Endothelial cell of umbilical vein (primary cell): ENCODE measurements at regions not wholly inside any gene's neighbourhood (a gene's known extent, or its start where the extent isn't known, plus 50 kb on each side); places are given as distances from the start of the nearest gene placed in this dataset.

ENCODE experiments used
- BruUV-seq: library from RNA; stranded (reverse); fragments of 400-500 nt; replicated peaks from 2 replicates; lab custom pipeline; 2021; lab: Mats Ljungman, UMichigan
- CTCF ChIA-PET: fragments of 300-600, 350-600 bp; sonication (Branson Sonifier 250); formaldehyde crosslinking; loops from one replicate; lab custom pipeline; 2021; ENCODE audit warnings: antibody characterized with exemption, inconsistent platforms; lab: Charles Lee
- POLR2A ChIA-PET: fragments of 300-600, 350-600 bp; sonication (Branson Sonifier 250); formaldehyde crosslinking; loops from one replicate; lab custom pipeline; 2021; ENCODE audit warnings: antibody characterized with exemption, inconsistent platforms; lab: Charles Lee
- DNase-seq: peaks from one replicate; pipeline ENCODE4 v3.0.0-alpha.2; 2011; ENCODE audit warnings: low read depth, low spot score
- FAIRE-seq: peaks from 2 replicates; lab custom pipeline; 2011; peaks lifted over from hg19 to GRCh38; lab: Jason Lieb, UNC
- H2AFZ ChIP-seq: 2 replicates; pipeline ENCODE4 v1.6.0; 2012; ENCODE audit warnings: low read depth, low read length, control low read depth, inconsistent platforms
- H3K27ac ChIP-seq: 2 replicates; pipeline ENCODE4 v1.5.1; 2011; ENCODE audit warnings: low read depth, mild to moderate bottlenecking, control low read depth, low read length, moderate library complexity; ENCODE audit not compliant: insufficient read depth
- H3K27me3 ChIP-seq, 2 experiments: 2 replicates each; pipeline versions ENCODE4 v1.6.0 to v1.6.1; 2011; ENCODE audit warnings: low read length in 2 of 2, mixed read lengths in 1 of 2; ENCODE audit not compliant: control insufficient read depth in 2 of 2, insufficient read depth in 2 of 2
- H3K36me3 ChIP-seq, 2 experiments: 2 replicates in 1 of 2; 3 replicates in 1 of 2; pipeline ENCODE4 v1.5.1; 2011; ENCODE audit warnings: low read length in 2 of 2, mild to moderate bottlenecking in 1 of 2, moderate library complexity in 1 of 2; ENCODE audit not compliant: control insufficient read depth in 2 of 2, insufficient read depth in 2 of 2; ENCODE audit errors: extremely low read depth in 1 of 2
- H3K4me1 ChIP-seq: 3 replicates; pipeline ENCODE4 v1.5.1; 2011; ENCODE audit warnings: mild to moderate bottlenecking, low read length; ENCODE audit not compliant: control insufficient read depth, insufficient read depth; ENCODE audit errors: extremely low read depth
- H3K4me2 ChIP-seq: 2 replicates; pipeline ENCODE4 v1.6.1; 2011; ENCODE audit warnings: low read length, control low read depth, mixed read lengths; ENCODE audit not compliant: insufficient read depth
- H3K4me3 ChIP-seq, 3 experiments: fragments of 200-600 bp in 1 of 3; sonication (generic), shearing (Covaris generic) in 1 of 3; replicated peaks in 1 of 3; 2 replicates each; pipeline ENCODE4 v1.5.1; 2011 to 2016; ENCODE audit warnings: control low read depth in 3 of 3, low read length in 3 of 3, mild to moderate bottlenecking in 2 of 3, inconsistent platforms in 1 of 3, low read depth in 1 of 3, moderate library complexity in 1 of 3; ENCODE audit not compliant: insufficient read depth in 1 of 3
- H3K79me2 ChIP-seq: 2 replicates; pipeline ENCODE4 v1.6.0; 2012; ENCODE audit warnings: low read length, inconsistent platforms; ENCODE audit not compliant: control insufficient read depth, insufficient read depth
- H3K9ac ChIP-seq: replicated peaks from 2 replicates; pipeline ENCODE3; 2011; ENCODE audit warnings: low read length, control low read depth; ENCODE audit not compliant: insufficient read depth; ENCODE audit errors: extremely low read depth
- H3K9me1 ChIP-seq: replicated peaks from 3 replicates; pipeline ENCODE4 v1.6.0; 2011; ENCODE audit warnings: mild to moderate bottlenecking, low read length; ENCODE audit not compliant: control insufficient read depth, insufficient read depth; ENCODE audit errors: extremely low read depth
- H3K9me3 ChIP-seq: replicated peaks from 2 replicates; pipeline ENCODE4 v1.5.1; 2012; ENCODE audit warnings: low read length, inconsistent platforms; ENCODE audit not compliant: control insufficient read depth, insufficient read depth
- H4K20me1 ChIP-seq: replicated peaks from 2 replicates; pipeline ENCODE3; 2011; ENCODE audit warnings: mild to moderate bottlenecking, low read length; ENCODE audit not compliant: control insufficient read depth, insufficient read depth; ENCODE audit errors: extremely low read depth
- CTCF ChIP-seq, 2 donors: IDR thresholded peaks; 1 replicate in 1 of 2; 2 replicates in 1 of 2; pipeline ENCODE4 v1.5.1; 2011; ENCODE audit warnings: low read length in 2 of 2, mild to moderate bottlenecking in 2 of 2, moderate library complexity in 2 of 2, control low read depth in 1 of 2, inconsistent platforms in 1 of 2, low read depth in 1 of 2; ENCODE audit not compliant: insufficient read depth in 1 of 2; ENCODE audit errors: extremely low read depth in 1 of 2
- EZH2 ChIP-seq: IDR thresholded peaks from 2 replicates; pipeline ENCODE4 v1.6.1; 2012; ENCODE audit warnings: borderline replicate concordance, low read depth, mild to moderate bottlenecking, moderate library complexity, low read length, inconsistent platforms; ENCODE audit not compliant: severe bottlenecking
- FOS ChIP-seq: IDR thresholded peaks from 2 replicates; pipeline ENCODE4 v1.6.1; 2011; ENCODE audit warnings: mild to moderate bottlenecking, low read length, moderate library complexity, borderline replicate concordance; ENCODE audit not compliant: insufficient read depth
- GATA2 ChIP-seq: IDR thresholded peaks from 2 replicates; pipeline ENCODE4 v1.7.0; 2011; ENCODE audit warnings: low read depth, mild to moderate bottlenecking, moderate library complexity, mixed read lengths, low read length; ENCODE audit not compliant: insufficient read length, insufficient read depth
- JUN ChIP-seq: IDR thresholded peaks from 2 replicates; pipeline ENCODE4 v1.6.1; 2011; ENCODE audit warnings: borderline replicate concordance, low read depth; ENCODE audit not compliant: insufficient read length, insufficient read depth
- MAX ChIP-seq: IDR thresholded peaks from 2 replicates; pipeline ENCODE4 v1.6.1; 2011; ENCODE audit not compliant: insufficient read depth, insufficient read length
- MYC ChIP-seq: IDR thresholded peaks from one replicate; pipeline ENCODE4 v1.6.1; 2011; ENCODE audit warnings: mild to moderate bottlenecking, low read depth, low read length
- POLR2A ChIP-seq: IDR thresholded peaks from 2 replicates; pipeline ENCODE4 v1.6.1; 2012; ENCODE audit warnings: low read depth, mild to moderate bottlenecking, control low read depth, low read length
- POLR2AphosphoS5 ChIP-seq: IDR thresholded peaks from 2 replicates; pipeline ENCODE4 v1.6.1; 2012; ENCODE audit warnings: low read depth, mild to moderate bottlenecking, control low read depth, low read length, moderate library complexity; ENCODE audit not compliant: insufficient read depth
- dilution Hi-C: fragments of 300-500 bp; cut with MboI; formaldehyde crosslinking; loops from one replicate; pipeline ENCODE4 v1.15.0; 2019; ENCODE audit warnings: low sequenced_read_pairs; ENCODE audit not compliant: extremely low pct_ligation_motif_present
- intact Hi-C: fragments of 100-400 bp; cut with micrococcal nuclease; formaldehyde crosslinking; loops from one replicate; pipeline ENCODE4 v1.10.0; 2022

- Histone ChIP-seq H3K79me2 (no peaks in the 10 kb centered on the region), H3K36me3 (no peaks in the 10 kb centered on the region), H3K4me3 (no peak overlapping the region), H3K4me2 (no peak overlapping the region), H3K27ac (no peak overlapping the region), H3K4me1 (no peaks in the 10 kb centered on the region), H2AFZ (no peak overlapping the region), H3K9ac (no peak overlapping the region), H3K27me3 (no peaks in the 10 kb centered on the region), H4K20me1 (no peaks in the 10 kb centered on the region), H3K9me1 (no peaks in the 10 kb centered on the region), H3K9me3 (peaks cover 3% of the 10 kb centered on the region)
- CTCF ChIA-PET = no interaction called here
- no TSS peak for BruUV-seq
- dilution Hi-C loops (no loop called here), intact Hi-C loops (no loop called here)
- TF ChIP-seq EZH2 = no peak
- TF ChIP-seq MAX = no peak
- no peak for TF ChIP-seq CTCF (IDR thresholded peaks at IDR 0.05; ENCODE audit: extremely low read depth in 1 of 2, insufficient read depth in 1 of 2, low read depth in 1 of 2, low read length in 2 of 2)
- no peak for TF ChIP-seq POLR2A
- TF ChIP-seq MYC = no peak
- TF ChIP-seq FOS = no peak
- no peak for TF ChIP-seq GATA2
- TF ChIP-seq POLR2AphosphoS5 = no peak
- TF ChIP-seq JUN = no peak
- POLR2A ChIA-PET = no interaction called here
- FAIRE-seq = no peak
- DNase-seq = no peak
These were observed 299.3 kb downstream of the BRD1 start for GRCh38 chr22:49528420-49528720.
